Parathyroid adenoma (tissue), 2 donors: ENCODE measurements at regions not wholly inside any gene's neighbourhood (a gene's known extent, or its start where the extent isn't known, plus 50 kb on each side); places are given as distances from the start of the nearest gene placed in this dataset.

Experiments used
- H2AFZ ChIP-seq: fragments of 300-600 bp; sonication (generic); one replicate; pipeline ENCODE4 v1.7.0; 2017; ENCODE audit warnings: antibody characterized with exemption, mild to moderate bottlenecking
- H3K27ac ChIP-seq: fragments of 300-600 bp; sonication (generic); one replicate; pipeline ENCODE4 v1.7.0; 2017
- H3K27me3 ChIP-seq: fragments of 300-600 bp; sonication (generic); one replicate; pipeline ENCODE4 v1.7.0; 2017; ENCODE audit warnings: low read length; ENCODE audit not compliant: control insufficient read depth, insufficient read depth
- H3K36me3 ChIP-seq: fragments of 300-600 bp; sonication (generic); one replicate; pipeline ENCODE4 v1.7.0; 2017; ENCODE audit warnings: low read length; ENCODE audit not compliant: control insufficient read depth, insufficient read depth
- H3K4me1 ChIP-seq: fragments of 300-600 bp; sonication (generic); one replicate; pipeline ENCODE4 v1.7.0; 2017; ENCODE audit warnings: control low read depth
- H3K4me2 ChIP-seq: fragments of 300-600 bp; sonication (generic); one replicate; pipeline ENCODE4 v1.7.0; 2017; ENCODE audit warnings: low read length
- H3K4me3 ChIP-seq: fragments of 300-600 bp; sonication (generic); one replicate; pipeline ENCODE4 v1.7.0; 2017; ENCODE audit warnings: low read depth, low read length
- H3K79me2 ChIP-seq: fragments of 300-600 bp; sonication (generic); one replicate; pipeline ENCODE4 v1.7.0; 2017; ENCODE audit warnings: control low read depth
- H3K9ac ChIP-seq: fragments of 300-600 bp; sonication (generic); one replicate; pipeline ENCODE4 v1.7.0; 2017; ENCODE audit warnings: mild to moderate bottlenecking
- H3K9me3 ChIP-seq: fragments of 300-600 bp; sonication (generic); one replicate; pipeline ENCODE4 v1.7.0; 2017; ENCODE audit warnings: low read length; ENCODE audit not compliant: control insufficient read depth
- CTCF ChIP-seq: fragments of 300-600 bp; sonication (generic); IDR thresholded peaks from one replicate; pipeline ENCODE4 v1.7.0; 2017; ENCODE audit warnings: antibody characterized with exemption, mild to moderate bottlenecking
- donor health status: primary hyperparathyroidism.

- no peak overlapping the region for H2AFZ ChIP-seq
- H3K27me3 ChIP-seq, result no peaks in the 10 kb centered on the region
- peaks cover 3% of the 10 kb centered on the region for H3K9me3 ChIP-seq
- TF ChIP-seq CTCF, result no peak
- H3K36me3 ChIP-seq, result no peaks in the 10 kb centered on the region
- no peaks in the 10 kb centered on the region for H3K4me1 ChIP-seq
- no peaks in the 10 kb centered on the region for H3K79me2 ChIP-seq
- no peak overlapping the region for H3K4me3 ChIP-seq
- H3K4me2 ChIP-seq, result no peak overlapping the region
- no peak overlapping the region for H3K9ac ChIP-seq
- no peak overlapping the region for H3K27ac ChIP-seq
Observed at GRCh38 chr6:168207421-168208175, 112.0 kb downstream of the DACT2 start.

GRCh38 chr6:168206661-168207274 is 112.8 kb downstream of the DACT2 start:
- no peak overlapping the region for H3K4me2 ChIP-seq

GRCh38 chr6:168206186-168206585 is 113.4 kb downstream of the DACT2 start:
- H2AFZ ChIP-seq, result no peak overlapping the region
- no peaks in the 10 kb centered on the region for H3K27me3 ChIP-seq
- no peak for TF ChIP-seq CTCF
- H3K27ac ChIP-seq, result no peak overlapping the region
- no peaks in the 10 kb centered on the region for H3K4me1 ChIP-seq
- H3K4me3 ChIP-seq, result no peak overlapping the region
- no peak overlapping the region for H3K9ac ChIP-seq
- peaks cover 3% of the 10 kb centered on the region for H3K9me3 ChIP-seq
- H3K79me2 ChIP-seq, result no peaks in the 10 kb centered on the region
- no peak overlapping the region for H3K4me2 ChIP-seq
- no peaks in the 10 kb centered on the region for H3K36me3 ChIP-seq

More at GRCh38 chr6:168206661-168207274, 112.8 kb downstream of the DACT2 start:
- Histone ChIP-seq H2AFZ (no peak overlapping the region), H3K36me3 (no peaks in the 10 kb centered on the region), H3K4me1 (no peaks in the 10 kb centered on the region), H3K4me3 (no peak overlapping the region), H3K79me2 (no peaks in the 10 kb centered on the region), H3K27me3 (no peaks in the 10 kb centered on the region), H3K9ac (no peak overlapping the region), H3K9me3 (peaks cover 3% of the 10 kb centered on the region), H3K27ac (no peak overlapping the region)
- TF ChIP-seq CTCF, result no peak

- Histone ChIP-seq H3K9me3 (peaks cover 3% of the 10 kb centered on the region), H3K27ac (no peak overlapping the region), H3K9ac (no peak overlapping the region), H3K27me3 (no peaks in the 10 kb centered on the region), H3K4me3 (no peak overlapping the region), H2AFZ (no peak overlapping the region), H3K36me3 (no peaks in the 10 kb centered on the region), H3K79me2 (no peaks in the 10 kb centered on the region), H3K4me2 (no peak overlapping the region), H3K4me1 (no peaks in the 10 kb centered on the region)
- TF ChIP-seq CTCF, result no peak
Observed at GRCh38 chr6:168201799-168202198, 117.8 kb downstream of the DACT2 start.
